HEK293 (cell line): ENCODE measurements at regions not wholly inside any gene's neighbourhood (a gene's known extent, or its start where the extent isn't known, plus 50 kb on each side); places are given as distances from the start of the nearest gene placed in this dataset.

ENCODE experiments used
- CTCF ChIA-PET: fragments of 350-600 bp; formaldehyde crosslinking; extraction: SDS; loops from one replicate; lab custom pipeline; 2021; ENCODE audit warnings: antibody characterized with exemption; lab: Yijun Ruan, JAX
- POLR2A ChIA-PET: fragments of 300-600 bp; formaldehyde crosslinking; extraction: SDS; loops from one replicate; lab custom pipeline; 2020; ENCODE audit warnings: antibody characterized with exemption, inconsistent platforms; lab: Yijun Ruan, JAX
- H3K27ac ChIP-seq: fragments of 200-500 bp; sonication (Bioruptor generic); 2 replicates; pipeline ENCODE4 v1.5.1; 2014; ENCODE audit warnings: low read depth, low read length, control low read depth, inconsistent platforms; ENCODE audit errors: extremely low read depth
- H3K36me3 ChIP-seq, 2 experiments: fragments of 200-500 bp in 1 of 2; sonication (Bioruptor generic) in 1 of 2; 1 replicate in 1 of 2; 2 replicates in 1 of 2; pipeline ENCODE4 v1.5.1; 2014 to 2017; ENCODE audit warnings: inconsistent platforms in 2 of 2, low read length in 2 of 2; ENCODE audit not compliant: control insufficient read depth in 2 of 2, insufficient read depth in 1 of 2
- H3K4me1 ChIP-seq: fragments of 200-500 bp; sonication (Bioruptor generic); 2 replicates; pipeline ENCODE4 v1.5.1; 2014; ENCODE audit warnings: mild to moderate bottlenecking, low read length, inconsistent platforms; ENCODE audit not compliant: control insufficient read depth, insufficient read depth
- H3K4me3 ChIP-seq: 2 replicates; pipeline ENCODE4 v1.5.1; 2011; ENCODE audit warnings: low read depth, mild to moderate bottlenecking, control low read depth, low read length, moderate library complexity
- H3K9me3 ChIP-seq: fragments of 200-500 bp; sonication (Bioruptor generic); 2 replicates; pipeline ENCODE4 v1.5.1; 2014; ENCODE audit warnings: low read depth, low read length, inconsistent platforms; ENCODE audit not compliant: control insufficient read depth, insufficient read depth
- GLI4 ChIP-seq: fragments of 450-650 bp; formaldehyde crosslinking; IDR thresholded peaks from 2 replicates; pipeline ENCODE4 v1.5.1; 2016; ENCODE audit warnings: missing biosample characterization, missing genetic modification characterization
- KLF16 ChIP-seq: fragments of 450-650 bp; formaldehyde crosslinking; IDR thresholded peaks from 2 replicates; pipeline ENCODE4 v1.5.1; 2017; ENCODE audit warnings: missing biosample characterization, missing genetic modification characterization
- KLF17 ChIP-seq: fragments of 450-650 bp; formaldehyde crosslinking; IDR thresholded peaks from 2 replicates; pipeline ENCODE4 v1.5.1; 2016; ENCODE audit warnings: missing biosample characterization, missing genetic modification characterization
- KLF8 ChIP-seq: fragments of 450-650 bp; formaldehyde crosslinking; IDR thresholded peaks from 2 replicates; pipeline ENCODE4 v1.5.1; 2016; ENCODE audit warnings: missing biosample characterization, missing genetic modification characterization
- MEIS1 ChIP-seq: sonication (generic); formaldehyde crosslinking; IDR thresholded peaks from 2 replicates; pipeline ENCODE4 v1.8.1; 2022; ENCODE audit warnings: missing genetic modification reagents, mild to moderate bottlenecking, borderline replicate concordance
- ZFHX2 ChIP-seq: fragments of 450-650 bp; formaldehyde crosslinking; conservative IDR thresholded peaks from 2 replicates; pipeline ENCODE4 v1.5.1; 2016; ENCODE audit warnings: missing biosample characterization, missing genetic modification characterization
- ZFP3 ChIP-seq: fragments of 450-650 bp; formaldehyde crosslinking; IDR thresholded peaks from 2 replicates; pipeline ENCODE4 v1.5.1; 2016; ENCODE audit warnings: low read depth, missing biosample characterization, missing genetic modification characterization
- ZFP41 ChIP-seq: fragments of 450-650 bp; formaldehyde crosslinking; IDR thresholded peaks from 2 replicates; pipeline ENCODE4 v1.5.1; 2016; ENCODE audit warnings: missing biosample characterization, missing genetic modification characterization, borderline replicate concordance
- ZNF16 ChIP-seq: fragments of 450-650 bp; formaldehyde crosslinking; IDR thresholded peaks from 2 replicates; pipeline ENCODE4 v1.5.1; 2016; ENCODE audit warnings: low read depth, missing biosample characterization, missing genetic modification characterization
- ZNF169 ChIP-seq: fragments of 450-650 bp; formaldehyde crosslinking; IDR thresholded peaks from 2 replicates; pipeline ENCODE4 v1.5.1; 2016; ENCODE audit warnings: missing biosample characterization, missing genetic modification characterization
- ZNF23 ChIP-seq: fragments of 450-650 bp; formaldehyde crosslinking; IDR thresholded peaks from 2 replicates; pipeline ENCODE4 v1.5.1; 2016; ENCODE audit warnings: missing biosample characterization, missing genetic modification characterization, borderline replicate concordance
- ZNF274 ChIP-seq, 2 experiments: fragments of 200-500 bp in 1 of 2; fragments of 450-650 bp in 1 of 2; sonication (Bioruptor generic) in 1 of 2; formaldehyde crosslinking in 1 of 2; IDR thresholded peaks; 2 replicates each; pipeline versions ENCODE4 v1.5.1 to v1.6.1; 2014 to 2016; ENCODE audit warnings: borderline replicate concordance in 1 of 2, inconsistent platforms in 1 of 2, low read length in 1 of 2, missing biosample characterization in 1 of 2, missing genetic modification characterization in 1 of 2
- ZNF302 ChIP-seq: fragments of 450-650 bp; formaldehyde crosslinking; IDR thresholded peaks from 2 replicates; pipeline ENCODE4 v1.5.1; 2016; ENCODE audit warnings: missing biosample characterization, missing genetic modification characterization, low read depth
- ZNF362 ChIP-seq: fragments of 450-650 bp; formaldehyde crosslinking; IDR thresholded peaks from 2 replicates; pipeline ENCODE4 v1.5.1; 2016; ENCODE audit warnings: missing biosample characterization, missing genetic modification characterization
- ZNF366 ChIP-seq: fragments of 450-650 bp; formaldehyde crosslinking; conservative IDR thresholded peaks from 2 replicates; pipeline ENCODE4 v1.5.1; 2016; ENCODE audit warnings: missing biosample characterization, missing genetic modification characterization
- ZNF37A ChIP-seq: fragments of 450-650 bp; IDR thresholded peaks from 2 replicates; pipeline ENCODE4 v1.5.1; 2018; ENCODE audit warnings: missing biosample characterization, missing genetic modification characterization
- ZNF404 ChIP-seq: fragments of 450-650 bp; formaldehyde crosslinking; IDR thresholded peaks from 2 replicates; pipeline ENCODE4 v1.5.1; 2017; ENCODE audit warnings: missing biosample characterization, missing genetic modification characterization
- ZNF449 ChIP-seq: fragments of 450-650 bp; formaldehyde crosslinking; IDR thresholded peaks from 2 replicates; pipeline ENCODE4 v1.5.1; 2017; ENCODE audit warnings: missing biosample characterization, mild to moderate bottlenecking, missing genetic modification characterization, moderate library complexity
- ZNF488 ChIP-seq: fragments of 450-650 bp; formaldehyde crosslinking; IDR thresholded peaks from 2 replicates; pipeline ENCODE4 v1.5.1; 2016; ENCODE audit warnings: missing biosample characterization, missing genetic modification characterization
- ZNF510 ChIP-seq: fragments of 450-650 bp; formaldehyde crosslinking; IDR thresholded peaks from 2 replicates; pipeline ENCODE4 v1.5.1; 2018; ENCODE audit warnings: mild to moderate bottlenecking, missing genetic modification characterization, missing biosample characterization; ENCODE audit not compliant: insufficient replicate concordance
- ZNF521 ChIP-seq: fragments of 450-650 bp; formaldehyde crosslinking; IDR thresholded peaks from 2 replicates; pipeline ENCODE4 v1.5.1; 2017; ENCODE audit warnings: missing biosample characterization, mild to moderate bottlenecking, missing genetic modification characterization
- ZNF544 ChIP-seq: fragments of 450-650 bp; formaldehyde crosslinking; IDR thresholded peaks from 2 replicates; pipeline ENCODE4 v1.5.0; 2017; ENCODE audit warnings: missing biosample characterization, missing genetic modification characterization
- ZNF548 ChIP-seq: fragments of 450-650 bp; formaldehyde crosslinking; IDR thresholded peaks from 2 replicates; pipeline ENCODE4 v1.5.1; 2016; ENCODE audit warnings: missing biosample characterization, missing genetic modification characterization
- ZNF558 ChIP-seq: fragments of 450-650 bp; formaldehyde crosslinking; IDR thresholded peaks from 2 replicates; pipeline ENCODE4 v1.5.1; 2016; ENCODE audit warnings: missing biosample characterization, missing genetic modification characterization
- ZNF654 ChIP-seq: fragments of 450-650 bp; formaldehyde crosslinking; IDR thresholded peaks from 2 replicates; pipeline ENCODE4 v1.5.1; 2016; ENCODE audit warnings: low read depth, missing biosample characterization, missing genetic modification characterization
- ZNF660 ChIP-seq: fragments of 450-650 bp; IDR thresholded peaks from 2 replicates; pipeline ENCODE4 v1.5.1; 2018; ENCODE audit warnings: missing biosample characterization, mild to moderate bottlenecking, missing genetic modification characterization
- ZNF768 ChIP-seq: fragments of 450-650 bp; formaldehyde crosslinking; IDR thresholded peaks from 2 replicates; pipeline ENCODE4 v1.5.1; 2018; ENCODE audit warnings: missing biosample characterization, mild to moderate bottlenecking, missing genetic modification characterization
- ZSCAN23 ChIP-seq: fragments of 450-650 bp; formaldehyde crosslinking; IDR thresholded peaks from 2 replicates; pipeline ENCODE4 v1.5.1; 2016; ENCODE audit warnings: missing biosample characterization, missing genetic modification characterization
- ZXDB ChIP-seq: fragments of 450-650 bp; formaldehyde crosslinking; IDR thresholded peaks from 2 replicates; pipeline ENCODE4 v1.5.1; 2016; ENCODE audit warnings: missing biosample characterization, missing genetic modification characterization
- TF ChIP-seq, protein P1 (sequence below): fragments of 450-650 bp; formaldehyde crosslinking; IDR thresholded peaks from 2 replicates; pipeline ENCODE4 v1.5.1; 2016; ENCODE audit warnings: missing biosample characterization, missing genetic modification characterization

DNA sequence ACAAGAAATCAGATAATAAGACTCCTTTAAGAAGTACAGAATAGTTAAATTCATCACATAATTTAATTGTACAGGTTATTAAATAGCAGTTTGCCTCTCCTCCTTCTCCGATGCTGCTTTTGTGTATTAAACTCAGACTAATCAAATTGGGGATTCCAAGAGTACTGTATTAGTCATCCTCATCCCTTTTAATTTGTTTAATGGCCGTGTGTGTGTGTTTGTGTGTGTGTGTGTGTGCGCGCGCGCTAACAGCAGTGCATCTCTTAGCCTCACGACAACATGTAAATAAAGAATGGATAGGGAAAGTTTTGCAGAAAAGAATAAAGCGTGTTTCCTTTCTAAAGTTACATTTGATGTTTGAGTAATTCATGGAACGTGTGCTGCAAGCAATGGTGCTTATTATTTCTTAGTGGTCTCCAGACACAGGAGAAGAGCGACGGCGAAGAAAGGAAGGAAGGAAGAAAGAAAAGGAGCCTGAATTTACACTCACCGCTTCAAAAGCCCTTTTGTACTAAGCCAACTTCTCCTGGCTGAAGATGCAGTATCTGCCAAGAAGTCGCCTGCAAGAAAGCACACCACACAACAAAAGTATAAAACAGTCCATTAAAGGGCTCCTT, 220.3 kb downstream of the ASCL1 start:
- H3K9me3 ChIP-seq = no peaks in the 10 kb centered on the region
- ChIA-PET POLR2A (no interaction called here), CTCF (no interaction called here)
- H3K4me1 ChIP-seq = no peaks in the 10 kb centered on the region
- H3K27ac ChIP-seq = no peak overlapping the region
- TF ChIP-seq ZNF548 (tag by site-specific recombination) = no peak
- TF ChIP-seq ZFP41 = no peak
- TF ChIP-seq ZFP3 (tag by site-specific recombination) = no peak
- no peak for TF ChIP-seq ZNF23 (tag by site-specific recombination)
- no peak for TF ChIP-seq KLF8 (tag by site-specific recombination)
- no peak for TF ChIP-seq ZNF768 (tag by site-specific recombination)
- TF ChIP-seq ZNF558 = no peak
- TF ChIP-seq ZNF274 (IDR thresholded peaks at IDR 0.05; ENCODE audit: low read length) = no peak
- TF ChIP-seq ZNF274 (tag by site-specific recombination; IDR thresholded peaks at IDR 0.05; ENCODE audit: borderline replicate concordance) = no peak
- TF ChIP-seq ZNF510 (tag by site-specific recombination) = no peak
- no peak for TF ChIP-seq ZNF169 (tag by site-specific recombination)
- TF ChIP-seq ZFHX2 = no peak
- no peak for TF ChIP-seq ZNF654 (tag by site-specific recombination)
- no peak for TF ChIP-seq KLF16
- no peak for TF ChIP-seq MEIS1 (CRISPR knock-in tag)
- no peak for TF ChIP-seq ZNF37A (tag by site-specific recombination)
- TF ChIP-seq GLI4 (tag by site-specific recombination) = no peak
- no peak for TF ChIP-seq ZSCAN23 (tag by site-specific recombination)
- no peak overlapping the region for H3K4me3 ChIP-seq
- H3K36me3 ChIP-seq = no peaks in the 10 kb centered on the region

GRCh38 chr12:103178366-103179080, 221.0 kb downstream of the ASCL1 start:
- POLR2A ChIA-PET = no interaction called here
- no peak overlapping the region for H3K4me3 ChIP-seq
- H3K36me3 ChIP-seq = no peaks in the 10 kb centered on the region
- H3K4me1 ChIP-seq = no peaks in the 10 kb centered on the region
- H3K9me3 ChIP-seq = no peaks in the 10 kb centered on the region
- CTCF ChIA-PET = no interaction called here
- no peak overlapping the region for H3K27ac ChIP-seq
- TF ChIP-seq ZNF302 (tag by site-specific recombination) = no peak
- no peak for TF ChIP-seq ZNF366 (tag by site-specific recombination)
- no peak for TF ChIP-seq KLF17
- no peak for TF ChIP-seq ZNF362 (tag by site-specific recombination)
- TF ChIP-seq ZXDB (tag by site-specific recombination) = no peak
- no peak for TF ChIP-seq ZNF449 (tag by site-specific recombination)
- no peak for TF ChIP-seq ZNF16 (tag by site-specific recombination)
- TF ChIP-seq, protein P1, sequence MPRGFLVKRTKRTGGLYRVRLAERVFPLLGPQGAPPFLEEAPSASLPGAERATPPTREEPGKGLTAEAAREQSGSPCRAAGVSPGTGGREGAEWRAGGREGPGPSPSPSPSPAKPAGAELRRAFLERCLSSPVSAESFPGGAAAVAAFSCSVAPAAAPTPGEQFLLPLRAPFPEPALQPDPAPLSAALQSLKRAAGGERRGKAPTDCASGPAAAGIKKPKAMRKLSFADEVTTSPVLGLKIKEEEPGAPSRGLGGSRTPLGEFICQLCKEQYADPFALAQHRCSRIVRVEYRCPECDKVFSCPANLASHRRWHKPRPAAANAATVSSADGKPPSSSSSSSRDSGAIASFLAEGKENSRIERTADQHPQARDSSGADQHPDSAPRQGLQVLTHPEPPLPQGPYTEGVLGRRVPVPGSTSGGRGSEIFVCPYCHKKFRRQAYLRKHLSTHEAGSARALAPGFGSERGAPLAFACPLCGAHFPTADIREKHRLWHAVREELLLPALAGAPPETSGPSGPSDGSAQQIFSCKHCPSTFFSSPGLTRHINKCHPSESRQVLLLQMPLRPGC (tag by site-specific recombination) = no peak
- no peak for TF ChIP-seq ZNF404 (tag by site-specific recombination)
- TF ChIP-seq ZNF488 (tag by site-specific recombination) = no peak
- no peak for TF ChIP-seq ZFHX2
- TF ChIP-seq ZNF544 (tag by site-specific recombination) = no peak
- no peak for TF ChIP-seq ZNF660 (tag by site-specific recombination)
- no peak for TF ChIP-seq ZNF169 (tag by site-specific recombination)
- TF ChIP-seq ZNF521 (tag by site-specific recombination) = no peak
